ENCODE measurements at regions not wholly inside any gene's neighbourhood (a gene's known extent, or its start where the extent isn't known, plus 50 kb on each side); places are given as distances from the start of the nearest gene placed in this dataset.

DNA sequence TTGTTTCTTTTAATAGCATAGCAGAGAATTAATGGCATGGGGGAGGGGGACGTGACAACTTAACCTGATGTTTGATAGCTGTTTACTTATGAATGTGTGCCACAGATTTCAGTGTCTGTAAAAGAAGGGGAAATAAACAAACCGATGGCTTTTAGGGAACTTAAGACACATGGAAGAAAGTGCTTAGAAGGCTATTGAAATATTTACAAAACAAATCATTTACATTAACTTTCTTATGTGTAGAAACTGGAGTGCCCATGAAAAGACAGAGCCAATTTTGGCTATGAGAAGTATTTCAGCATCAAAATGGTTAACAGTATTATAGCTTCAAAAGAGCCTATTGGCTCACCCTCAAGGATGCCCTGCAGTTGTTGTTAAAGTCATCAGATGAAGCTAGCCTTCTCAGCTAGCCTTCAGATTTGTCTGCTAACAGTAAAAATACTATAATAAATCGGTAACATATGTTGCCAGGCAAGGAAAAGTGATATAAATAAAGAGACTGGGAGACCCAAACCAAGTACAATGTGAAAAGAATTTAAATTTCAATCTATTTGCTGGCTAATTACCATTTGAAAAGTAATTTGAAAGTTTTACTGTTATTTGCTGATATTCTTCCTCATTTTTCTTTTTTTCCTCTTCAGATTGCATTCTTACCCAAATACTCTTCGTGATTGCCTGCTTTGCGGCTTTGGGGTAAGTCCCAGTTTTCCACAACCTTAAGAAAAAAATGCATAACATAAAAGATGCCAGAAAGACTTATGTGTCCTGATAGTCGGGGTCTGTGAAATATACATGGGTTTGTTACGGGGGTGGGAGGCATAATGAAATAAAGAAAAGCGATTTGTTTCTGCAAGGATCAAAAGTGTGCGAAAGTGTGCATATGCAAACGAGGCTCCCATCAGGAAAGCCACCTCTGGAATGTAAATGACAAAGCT lies 256.4 kb downstream of the MEIS1 start:
- DNase-seq: no peak

- no peak for DNase-seq
These were observed 257.7 kb downstream of the MEIS1 start for GRCh38 chr2:66692521-66693054.

DNA sequence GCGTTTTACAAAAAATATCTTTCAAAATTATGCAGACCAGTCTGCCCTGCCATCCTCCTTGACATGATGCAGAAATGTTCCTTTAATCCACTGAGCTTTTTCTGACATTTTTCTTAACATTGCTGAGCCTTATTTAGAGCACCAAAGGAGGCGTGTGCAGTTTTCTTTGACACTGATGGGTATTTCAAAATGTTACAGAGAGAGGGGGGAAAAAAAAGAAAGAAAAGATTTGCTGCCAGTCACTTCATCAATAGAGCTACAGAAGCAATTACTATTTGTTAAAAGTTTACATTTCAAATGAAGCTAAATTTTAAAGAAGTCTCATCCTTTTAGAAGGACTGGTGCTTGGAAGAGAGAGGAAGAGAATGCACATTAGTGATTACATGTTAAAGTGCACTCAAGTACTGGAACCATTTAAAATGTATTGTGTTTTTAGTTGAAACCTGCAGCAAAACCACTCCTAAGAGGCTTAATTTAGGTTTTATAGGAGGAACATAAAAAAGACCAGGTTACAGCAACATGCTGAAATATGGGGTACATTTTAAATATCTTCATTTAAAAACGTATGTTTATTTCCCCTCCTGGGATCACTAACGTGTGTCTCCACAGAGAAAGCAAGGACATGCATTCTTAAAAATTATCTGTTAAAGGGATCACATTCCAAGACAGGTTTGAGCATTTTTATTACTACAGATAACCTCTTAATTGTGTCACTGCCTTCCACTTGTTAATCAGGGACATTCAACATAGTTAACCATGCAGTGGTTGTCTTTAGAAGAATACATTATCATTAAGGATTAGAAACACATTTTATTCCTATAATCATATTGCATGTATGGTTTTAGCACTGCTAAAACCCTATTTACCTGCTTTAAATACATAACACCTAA lies 258.4 kb downstream of the MEIS1 start:
- no peak for DNase-seq

- no peak for DNase-seq
These were observed 259.3 kb downstream of the MEIS1 start for GRCh38 chr2:66694087-66694860.

DNA sequence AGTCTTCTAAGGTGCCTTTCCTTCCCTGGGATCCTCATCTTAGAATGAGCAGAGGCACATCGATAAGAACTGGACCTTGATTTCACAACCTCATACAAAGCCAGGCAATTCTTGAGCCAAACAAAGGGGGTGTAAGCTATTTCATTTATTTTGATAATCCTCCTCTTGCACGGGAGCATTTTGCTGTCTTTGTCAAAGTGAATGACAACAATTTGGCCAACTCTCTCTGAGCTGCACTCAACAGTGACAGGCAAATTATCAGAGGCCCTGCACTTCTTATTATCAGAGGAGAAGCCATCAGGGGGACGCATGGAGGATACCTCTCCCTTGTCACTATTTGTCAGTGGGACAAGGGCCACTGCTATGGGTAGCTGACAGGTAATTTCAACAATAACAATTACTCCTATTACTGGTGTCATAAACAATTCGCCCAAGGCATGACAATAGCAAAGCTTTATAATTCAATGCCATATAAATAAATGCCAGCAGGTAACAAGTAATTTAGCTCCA lies 260.4 kb downstream of the MEIS1 start:
- DNase-seq: no peak

DNA sequence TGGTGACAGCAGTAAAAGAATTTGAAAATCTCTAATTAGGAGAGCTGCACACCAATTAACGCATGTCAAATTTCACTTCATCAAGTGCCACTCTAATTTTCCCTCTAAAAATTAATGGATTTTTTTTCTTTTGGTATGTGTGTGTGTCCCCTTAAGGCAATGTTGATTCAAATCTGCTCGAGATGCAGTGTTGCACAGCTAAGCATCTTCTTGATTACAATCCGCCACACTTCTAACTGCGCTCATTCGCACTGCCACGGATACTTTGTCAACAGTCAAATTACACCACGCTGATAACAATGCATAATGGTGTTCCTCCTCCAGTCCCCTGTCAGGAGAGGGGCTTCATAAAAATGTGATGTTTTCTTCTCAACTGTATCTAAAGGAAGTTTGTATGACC lies 261.4 kb downstream of the MEIS1 start:
- no peak for DNase-seq

DNA sequence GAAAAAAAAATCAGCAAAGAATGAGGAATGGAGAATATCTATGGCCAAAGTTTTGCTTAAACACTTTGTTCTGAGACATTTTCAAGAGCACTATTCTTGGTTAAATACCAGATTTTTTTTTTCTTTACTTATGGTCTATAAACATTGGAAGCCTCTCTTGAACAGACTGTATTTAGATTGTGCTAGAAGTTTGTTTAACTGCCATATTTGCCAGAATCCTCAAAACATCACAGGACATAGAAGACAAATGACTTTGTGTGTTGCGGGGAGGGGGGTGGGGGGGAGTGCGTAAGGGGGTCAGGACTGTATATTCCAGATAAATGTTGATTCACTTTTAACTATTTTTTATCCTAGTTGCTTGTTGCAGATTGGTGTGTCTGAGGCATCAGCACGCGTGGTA lies 262.0 kb downstream of the MEIS1 start:
- no peak for DNase-seq

DNA sequence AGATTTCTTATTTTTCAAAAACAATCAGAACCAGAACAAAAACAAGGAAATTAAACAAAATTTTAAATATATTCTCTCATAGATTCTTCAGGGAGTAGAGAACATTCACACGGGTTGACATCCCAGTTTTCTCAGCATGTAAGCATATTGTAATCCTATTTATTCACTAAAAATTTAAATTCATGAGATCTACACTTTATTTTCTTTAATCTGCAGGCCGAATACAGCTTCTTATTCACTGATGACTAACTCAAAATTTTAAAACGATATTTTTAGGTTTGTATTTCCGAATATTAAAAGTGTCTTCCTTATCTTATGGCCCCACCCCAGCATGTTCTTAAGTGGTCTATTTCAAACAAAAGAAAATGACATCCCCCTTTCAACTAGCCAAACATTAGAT lies 262.4 kb downstream of the MEIS1 start:
- DNase-seq: no peak

- no peak for DNase-seq
These were observed 263.2 kb downstream of the MEIS1 start for GRCh38 chr2:66698091-66698490.

- DNase-seq: no peak
These were observed 263.8 kb downstream of the MEIS1 start for GRCh38 chr2:66698576-66699239.

DNA sequence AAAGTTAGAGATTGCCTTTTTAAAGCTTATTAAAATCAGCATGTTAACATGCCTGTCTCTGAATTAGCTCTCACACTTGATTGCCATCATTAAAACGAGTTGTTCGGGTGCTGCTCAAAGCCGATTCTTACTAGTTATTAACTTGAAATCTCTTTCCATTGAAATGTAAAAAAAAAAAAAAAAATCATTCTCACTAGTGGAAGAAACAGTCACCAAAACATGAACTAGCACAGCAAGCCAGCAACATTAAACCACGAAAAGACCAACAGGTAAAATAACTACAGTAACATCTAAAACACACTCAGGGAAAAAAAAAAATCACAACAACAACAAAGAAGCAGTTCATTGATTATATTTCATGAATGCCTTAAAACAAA lies 264.5 kb downstream of the MEIS1 start:
- DNase-seq: no peak

DNA sequence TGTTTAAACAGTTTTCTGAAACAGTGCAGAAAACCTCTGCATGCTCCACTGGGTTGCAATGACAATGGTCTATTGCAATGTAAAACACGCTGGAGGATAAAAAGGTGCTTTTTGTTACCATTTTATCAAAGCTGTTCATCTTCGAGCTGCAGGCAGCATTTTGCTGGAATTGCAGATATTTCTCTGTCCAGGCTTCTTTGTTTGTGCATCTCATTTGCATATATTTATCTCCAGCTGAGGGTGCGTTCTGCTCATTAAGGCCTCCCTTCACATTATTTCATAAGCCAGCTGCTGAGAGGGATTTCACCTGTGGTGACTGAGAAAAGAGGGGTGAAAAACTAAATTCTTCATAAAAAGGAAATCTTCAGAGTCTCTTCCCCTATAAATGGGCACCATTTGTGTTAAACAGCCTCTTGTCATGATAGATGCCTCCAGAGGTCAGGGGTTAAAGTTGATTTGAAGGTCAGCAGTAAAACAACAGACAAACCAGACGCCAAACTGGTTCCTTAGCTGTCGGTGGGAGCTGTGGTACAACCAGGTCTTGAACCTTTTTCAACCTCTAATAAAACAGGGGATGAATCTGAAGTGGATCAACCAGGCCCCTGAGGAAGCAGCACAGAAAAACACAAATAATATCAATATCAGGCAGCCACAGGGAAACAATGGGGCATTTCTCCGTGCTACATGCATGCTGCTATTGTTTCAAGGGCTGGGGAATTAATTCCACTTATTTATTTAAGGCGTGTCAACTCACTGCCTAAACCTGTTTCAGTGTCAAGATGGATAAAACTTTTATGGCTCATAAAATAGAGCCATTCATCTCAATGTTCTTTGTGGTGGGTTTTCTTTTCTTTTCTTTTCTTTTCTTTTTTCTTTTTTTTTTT lies 265.1 kb downstream of the MEIS1 start:
- no peak for DNase-seq

DNA sequence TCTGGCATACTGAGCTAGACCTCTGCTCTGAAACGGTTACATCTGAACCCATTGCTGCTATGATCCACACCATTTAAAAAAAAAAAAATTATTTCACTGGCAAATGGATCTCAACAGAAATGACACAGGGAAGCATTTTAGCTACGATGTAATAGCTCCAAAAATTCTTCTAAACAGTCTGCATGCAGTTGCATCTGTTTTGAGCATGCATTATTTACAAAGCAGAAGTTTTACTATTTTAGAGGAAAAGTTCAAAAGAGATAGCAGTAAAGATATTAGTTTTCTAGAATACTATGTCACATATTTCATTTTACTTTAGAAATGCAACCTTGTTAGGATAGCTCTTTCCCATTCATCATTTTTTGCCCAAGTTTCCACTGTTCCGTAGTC lies 265.7 kb downstream of the MEIS1 start:
- DNase-seq: no peak

DNA sequence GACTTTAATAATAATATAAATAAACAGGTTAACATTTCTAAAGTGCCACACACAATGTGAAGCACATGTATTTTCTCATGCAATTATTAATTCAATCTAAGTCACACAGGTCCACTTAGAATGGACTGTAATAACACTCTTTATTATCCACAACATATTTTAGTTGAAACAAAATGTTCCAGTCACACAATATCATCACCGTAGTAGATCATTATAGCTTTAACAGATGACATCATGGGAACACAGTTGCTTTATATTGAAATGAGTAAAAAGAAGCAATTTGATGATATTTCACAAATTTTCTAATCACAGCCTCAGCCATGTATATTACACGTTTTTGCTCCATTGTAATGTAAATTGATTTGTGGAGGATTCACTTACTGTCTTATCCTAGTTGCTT lies 266.3 kb downstream of the MEIS1 start:
- no peak for DNase-seq

DNA sequence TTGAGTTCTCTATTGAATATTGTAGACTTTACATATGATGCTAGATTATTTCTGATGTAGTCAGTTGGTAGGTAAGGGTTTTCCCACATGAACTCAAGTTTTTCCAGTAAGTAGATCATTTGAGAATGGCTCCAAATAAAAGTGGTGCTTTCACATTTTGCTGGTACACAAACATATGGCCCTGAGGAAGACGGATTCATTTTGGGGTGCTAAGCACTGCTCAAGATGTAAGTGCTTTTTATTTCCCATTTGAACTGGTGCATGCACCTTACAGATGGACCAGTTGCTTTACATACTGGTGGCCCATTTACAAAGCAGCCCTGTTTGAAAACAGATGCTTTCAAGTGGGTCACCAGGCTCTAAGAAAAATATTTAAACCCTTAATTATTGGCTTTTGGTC lies 266.7 kb downstream of the MEIS1 start:
- DNase-seq: no peak

DNA sequence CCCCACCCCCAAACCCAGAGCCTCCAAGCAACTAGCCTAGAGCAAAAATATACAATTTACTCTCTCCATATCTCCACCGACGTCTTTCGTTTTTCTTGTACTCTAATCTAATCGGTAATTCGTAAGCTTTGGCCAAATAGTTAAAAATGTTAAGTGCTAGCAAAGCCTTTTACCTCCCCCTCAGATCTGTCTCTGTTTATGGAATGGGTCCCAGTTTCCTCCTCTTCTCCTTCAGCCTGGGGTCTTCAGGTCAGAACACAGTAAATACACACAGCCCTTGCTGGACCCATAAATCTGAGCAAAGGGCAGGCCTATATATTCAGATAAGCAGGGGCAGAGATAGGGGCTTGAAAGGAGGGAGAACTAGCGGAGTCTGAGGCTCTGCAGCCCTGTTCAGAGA lies 267.4 kb downstream of the MEIS1 start:
- DNase-seq: no peak

DNA sequence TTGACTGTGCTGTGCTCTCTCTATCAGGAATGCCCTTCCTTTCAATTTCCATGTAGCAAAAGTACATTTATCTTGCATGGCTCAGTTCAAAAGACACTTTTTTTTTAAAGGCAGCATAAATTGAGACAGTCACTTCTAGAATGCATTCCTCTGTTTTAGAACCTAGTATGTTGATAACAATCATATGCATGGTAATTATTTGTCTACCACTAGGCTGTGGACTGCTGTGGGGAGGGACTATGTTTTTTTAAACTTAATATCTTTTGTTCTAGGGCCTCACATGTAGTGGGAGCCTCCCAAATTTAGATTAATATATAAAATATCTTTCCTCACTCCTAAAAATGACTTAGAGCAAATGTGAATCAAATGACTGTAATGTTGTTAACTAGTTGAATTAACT lies 269.9 kb downstream of the MEIS1 start:
- no peak for DNase-seq

- DNase-seq: no peak
These were observed 279.7 kb downstream of the MEIS1 start for GRCh38 chr2:66714610-66715009.

DNA sequence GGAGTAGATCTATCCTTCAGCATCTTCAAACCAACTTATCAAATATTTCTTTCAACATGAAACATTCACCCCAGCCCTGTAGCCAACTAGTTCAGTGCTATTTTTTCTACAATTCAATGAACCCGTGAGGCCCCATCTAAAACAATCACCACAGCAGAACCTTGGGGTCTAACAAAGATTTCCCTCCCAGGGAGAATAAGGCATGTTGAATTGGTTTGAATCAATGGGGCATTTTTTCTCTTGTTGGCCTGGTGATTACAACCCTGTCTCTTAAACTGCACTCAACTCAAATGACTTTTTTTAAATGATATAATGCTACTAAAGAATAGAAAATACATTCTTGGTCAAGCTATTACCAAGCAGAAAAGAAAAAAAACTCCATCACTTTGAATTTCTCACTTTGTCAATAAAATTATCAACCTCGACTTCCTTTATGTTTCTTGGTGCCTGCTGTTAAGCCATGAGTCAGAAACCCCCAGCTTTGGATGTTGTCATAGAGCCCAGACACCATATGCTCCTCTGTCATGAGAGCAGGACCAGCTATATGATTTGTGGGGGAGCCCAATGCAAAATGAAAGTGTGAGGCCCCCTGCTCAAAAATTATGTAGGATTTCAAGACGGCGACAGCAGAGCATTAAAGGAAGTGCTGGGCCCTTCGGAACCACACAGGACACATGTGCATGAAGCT lies 282.4 kb downstream of the MEIS1 start:
- DNase-seq: no peak

GRCh38 chr2:66717973-66718372 lies 283.0 kb downstream of the MEIS1 start:
- no peak for DNase-seq
